SK-N-SH (cell line): ENCODE measurements at regions not wholly inside any gene's neighbourhood (a gene's known extent, or its start where the extent isn't known, plus 50 kb on each side); places are given as distances from the start of the nearest gene placed in this dataset.

Source experiments
- CHD2 ChIP-seq: fragments of 150-350 bp; IDR thresholded peaks from 2 replicates; pipeline ENCODE4 v1.6.1; 2018; ENCODE audit warnings: low read length; ENCODE audit not compliant: partially characterized antibody
- TF ChIP-seq, protein P1 (sequence below): fragments of 150-350 bp; IDR thresholded peaks from 2 replicates; pipeline ENCODE4 v1.6.1; 2016; ENCODE audit warnings: mild to moderate bottlenecking, low read depth, low read length

- no peak for TF ChIP-seq CHD2
- TF ChIP-seq, protein P1, sequence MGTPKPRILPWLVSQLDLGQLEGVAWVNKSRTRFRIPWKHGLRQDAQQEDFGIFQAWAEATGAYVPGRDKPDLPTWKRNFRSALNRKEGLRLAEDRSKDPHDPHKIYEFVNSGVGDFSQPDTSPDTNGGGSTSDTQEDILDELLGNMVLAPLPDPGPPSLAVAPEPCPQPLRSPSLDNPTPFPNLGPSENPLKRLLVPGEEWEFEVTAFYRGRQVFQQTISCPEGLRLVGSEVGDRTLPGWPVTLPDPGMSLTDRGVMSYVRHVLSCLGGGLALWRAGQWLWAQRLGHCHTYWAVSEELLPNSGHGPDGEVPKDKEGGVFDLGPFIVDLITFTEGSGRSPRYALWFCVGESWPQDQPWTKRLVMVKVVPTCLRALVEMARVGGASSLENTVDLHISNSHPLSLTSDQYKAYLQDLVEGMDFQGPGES, result no peak
Measured at GRCh38 chr14:100416081-100416680, 93.0 kb downstream of the SLC25A47 start.
